Liver (tissue), 8 donors: ENCODE measurements at regions not wholly inside any gene's neighbourhood (a gene's known extent, or its start where the extent isn't known, plus 50 kb on each side); places are given as distances from the start of the nearest gene placed in this dataset.

Experiments
- DNase-seq: peaks from one replicate; pipeline ENCODE4 v3.0.0-alpha.2; 2017; ENCODE audit warnings: low spot score
- H3K27ac ChIP-seq, 2 donors: one replicate each; pipeline ENCODE4 v1.7.0; 2013; ENCODE audit warnings: inconsistent platforms in 2 of 2, low read length in 2 of 2, control low read depth in 1 of 2, low read depth in 1 of 2, mild to moderate bottlenecking in 1 of 2
- H3K27me3 ChIP-seq, 4 donors: one replicate each; pipeline versions ENCODE4 v1.6.1 to v1.7.0; 2013; ENCODE audit warnings: low read length in 3 of 4, inconsistent platforms in 1 of 4, mild to moderate bottlenecking in 1 of 4, moderate library complexity in 1 of 4; ENCODE audit not compliant: control insufficient read depth in 4 of 4, insufficient read depth in 4 of 4
- H3K36me3 ChIP-seq, 4 donors: one replicate each; pipeline versions ENCODE4 v1.6.1 to v1.7.0; 2013; ENCODE audit warnings: low read length in 3 of 4, mild to moderate bottlenecking in 3 of 4, low read depth in 1 of 4, moderate library complexity in 1 of 4; ENCODE audit not compliant: control insufficient read depth in 4 of 4, insufficient read depth in 3 of 4
- H3K4me1 ChIP-seq, 4 donors: one replicate each; pipeline versions ENCODE4 v1.6.1 to v1.7.0; 2013; ENCODE audit warnings: low read length in 3 of 4, mild to moderate bottlenecking in 3 of 4, moderate library complexity in 1 of 4; ENCODE audit not compliant: control insufficient read depth in 4 of 4, insufficient read depth in 4 of 4
- H3K4me3 ChIP-seq, 3 donors: one replicate each; pipeline versions ENCODE4 v1.6.1 to v1.7.0; 2013; ENCODE audit warnings: low read length in 3 of 3, control low read depth in 1 of 3, low read depth in 1 of 3, mild to moderate bottlenecking in 1 of 3
- H3K9ac ChIP-seq, 2 donors: one replicate each; pipeline ENCODE4 v1.7.0; 2013; ENCODE audit warnings: low read length in 2 of 2, mild to moderate bottlenecking in 2 of 2, moderate library complexity in 2 of 2, control low read depth in 1 of 2, low read depth in 1 of 2
- H3K9me3 ChIP-seq, 4 donors: one replicate each; pipeline versions ENCODE4 v1.6.1 to v1.7.0; 2013; ENCODE audit warnings: low read length in 3 of 4; ENCODE audit not compliant: control insufficient read depth in 4 of 4
- EGR1 ChIP-seq, 2 donors: IDR thresholded peaks; 2 replicates each; pipeline ENCODE4 v1.6.1; 2016 to 2018; ENCODE audit warnings: antibody characterized with exemption in 2 of 2, low read depth in 2 of 2
- FOXA1 ChIP-seq: IDR thresholded peaks from 2 replicates; pipeline ENCODE4 v1.6.1; 2016; ENCODE audit warnings: antibody characterized with exemption
- FOXA2 ChIP-seq: IDR thresholded peaks from 2 replicates; pipeline ENCODE4 v1.6.1; 2016; ENCODE audit warnings: antibody characterized with exemption
- GABPA ChIP-seq, 2 donors: IDR thresholded peaks in 1 of 2; conservative IDR thresholded peaks in 1 of 2; 2 replicates each; pipeline ENCODE4 v1.6.1; 2016; ENCODE audit warnings: antibody characterized with exemption in 2 of 2, mild to moderate bottlenecking in 1 of 2, moderate library complexity in 1 of 2
- HNF4A ChIP-seq, 2 donors: conservative IDR thresholded peaks; 2 replicates each; pipeline ENCODE4 v1.6.1; 2016; ENCODE audit warnings: antibody characterized with exemption in 2 of 2, mild to moderate bottlenecking in 2 of 2
- HNF4G ChIP-seq: IDR thresholded peaks from 2 replicates; pipeline ENCODE4 v1.6.1; 2016; ENCODE audit warnings: antibody characterized with exemption
- JUND ChIP-seq, 2 donors: IDR thresholded peaks; 2 replicates each; pipeline ENCODE4 v1.6.1; 2016; ENCODE audit warnings: antibody characterized with exemption in 2 of 2
- NR2F2 ChIP-seq: IDR thresholded peaks from 2 replicates; pipeline ENCODE4 v1.6.1; 2016; ENCODE audit warnings: antibody characterized with exemption
- RAD21 ChIP-seq, 2 donors: IDR thresholded peaks; 2 replicates each; pipeline ENCODE4 v1.6.1; 2016; ENCODE audit warnings: antibody characterized with exemption in 2 of 2, mild to moderate bottlenecking in 2 of 2
- RXRA ChIP-seq, 2 donors: IDR thresholded peaks; 2 replicates each; pipeline ENCODE4 v1.6.1; 2017 to 2018; ENCODE audit warnings: antibody characterized with exemption in 2 of 2, mild to moderate bottlenecking in 1 of 2
- SP1 ChIP-seq: IDR thresholded peaks from 2 replicates; pipeline ENCODE4 v1.6.1; 2018; ENCODE audit warnings: antibody characterized with exemption, mild to moderate bottlenecking
- TAF1 ChIP-seq: conservative IDR thresholded peaks from 2 replicates; pipeline ENCODE4 v1.6.1; 2016; ENCODE audit warnings: antibody characterized with exemption, mild to moderate bottlenecking
- YY1 ChIP-seq: IDR thresholded peaks from 2 replicates; pipeline ENCODE4 v1.6.1; 2016; ENCODE audit warnings: antibody characterized with exemption, mild to moderate bottlenecking
- WGBS: extraction: QIAGEN DNeasy Blood & Tissue Kit; methylation state at CpG from one replicate; pipeline ENCODE4 v1.1.7; 2013; 5-methylcytosine and 5-hydroxymethylcytosine counted together
- TF ChIP-seq, protein P1 (sequence below): IDR thresholded peaks from 2 replicates; pipeline ENCODE4 v1.6.1; 2016; ENCODE audit warnings: antibody characterized with exemption, mild to moderate bottlenecking
- TF ChIP-seq, protein P2 (sequence below): IDR thresholded peaks from 2 replicates; pipeline ENCODE4 v1.6.1; 2016; ENCODE audit warnings: antibody characterized with exemption
- TF ChIP-seq, protein P3 (sequence below): IDR thresholded peaks from 2 replicates; pipeline ENCODE4 v1.6.1; 2016; ENCODE audit warnings: antibody characterized with exemption
- TF ChIP-seq, protein P4 (sequence below): fragments of 150-350 bp; IDR thresholded peaks from 2 replicates; pipeline ENCODE4 v1.5.1; 2017; ENCODE audit warnings: improper control_type of control experiment, low read depth, low read length; ENCODE audit not compliant: missing input control
- TF ChIP-seq, protein P5 (sequence below): IDR thresholded peaks from 2 replicates; pipeline ENCODE4 v1.6.1; 2016; ENCODE audit warnings: antibody characterized with exemption
- donor health status: healthy.
- donor health status: healthy.
- donor health status: healthy.
- donor health status: healthy.
- donor health status: healthy.

DNA sequence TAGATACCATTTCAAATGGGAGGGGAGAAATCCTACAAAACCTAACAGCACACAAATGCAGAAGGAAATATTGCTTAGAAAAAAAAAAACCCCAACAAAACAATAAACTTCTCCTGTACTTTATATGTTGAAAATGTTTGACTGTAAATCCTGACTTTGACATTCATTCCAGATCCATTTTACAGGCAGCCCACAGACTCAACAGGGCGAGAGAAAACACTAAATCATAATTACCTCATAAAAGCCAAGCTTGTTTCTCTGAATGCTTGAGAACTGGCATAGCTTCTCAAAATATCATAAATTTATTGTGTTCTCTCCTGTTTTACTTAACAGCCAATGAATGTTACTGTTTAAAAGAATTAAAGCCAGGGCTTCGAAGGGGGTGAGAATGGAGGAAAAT is 273.2 kb downstream of the CD83 start:
- no peak overlapping the region for H3K27ac ChIP-seq
- no peaks in the 10 kb centered on the region for H3K27me3 ChIP-seq
- DNase-seq = no peak
- no peak overlapping the region for H3K9ac ChIP-seq
- 86% methylated on average over 2 of the region's 2 CpGs for WGBS
- no peak overlapping the region for H3K4me3 ChIP-seq
- H3K4me1 ChIP-seq = peaks cover 0 to 6% (median 2%) of the 10 kb centered on the region in 4 donors
- H3K9me3 ChIP-seq = no peaks in the 10 kb centered on the region
- no peak for TF ChIP-seq RAD21 (IDR thresholded peaks at IDR 0.05)
- no peak for TF ChIP-seq SP1
- TF ChIP-seq NR2F2 = no peak
- TF ChIP-seq, protein P1, sequence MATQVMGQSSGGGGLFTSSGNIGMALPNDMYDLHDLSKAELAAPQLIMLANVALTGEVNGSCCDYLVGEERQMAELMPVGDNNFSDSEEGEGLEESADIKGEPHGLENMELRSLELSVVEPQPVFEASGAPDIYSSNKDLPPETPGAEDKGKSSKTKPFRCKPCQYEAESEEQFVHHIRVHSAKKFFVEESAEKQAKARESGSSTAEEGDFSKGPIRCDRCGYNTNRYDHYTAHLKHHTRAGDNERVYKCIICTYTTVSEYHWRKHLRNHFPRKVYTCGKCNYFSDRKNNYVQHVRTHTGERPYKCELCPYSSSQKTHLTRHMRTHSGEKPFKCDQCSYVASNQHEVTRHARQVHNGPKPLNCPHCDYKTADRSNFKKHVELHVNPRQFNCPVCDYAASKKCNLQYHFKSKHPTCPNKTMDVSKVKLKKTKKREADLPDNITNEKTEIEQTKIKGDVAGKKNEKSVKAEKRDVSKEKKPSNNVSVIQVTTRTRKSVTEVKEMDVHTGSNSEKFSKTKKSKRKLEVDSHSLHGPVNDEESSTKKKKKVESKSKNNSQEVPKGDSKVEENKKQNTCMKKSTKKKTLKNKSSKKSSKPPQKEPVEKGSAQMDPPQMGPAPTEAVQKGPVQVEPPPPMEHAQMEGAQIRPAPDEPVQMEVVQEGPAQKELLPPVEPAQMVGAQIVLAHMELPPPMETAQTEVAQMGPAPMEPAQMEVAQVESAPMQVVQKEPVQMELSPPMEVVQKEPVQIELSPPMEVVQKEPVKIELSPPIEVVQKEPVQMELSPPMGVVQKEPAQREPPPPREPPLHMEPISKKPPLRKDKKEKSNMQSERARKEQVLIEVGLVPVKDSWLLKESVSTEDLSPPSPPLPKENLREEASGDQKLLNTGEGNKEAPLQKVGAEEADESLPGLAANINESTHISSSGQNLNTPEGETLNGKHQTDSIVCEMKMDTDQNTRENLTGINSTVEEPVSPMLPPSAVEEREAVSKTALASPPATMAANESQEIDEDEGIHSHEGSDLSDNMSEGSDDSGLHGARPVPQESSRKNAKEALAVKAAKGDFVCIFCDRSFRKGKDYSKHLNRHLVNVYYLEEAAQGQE = no peak
- TF ChIP-seq HNF4A (conservative IDR thresholded peaks at IDR 0.05) = no peak
- TF ChIP-seq GABPA (IDR thresholded peaks at IDR 0.05 in 1 of 2, conservative IDR thresholded peaks at IDR 0.05 in 1 of 2) = no peak
- no peak for TF ChIP-seq EGR1 (IDR thresholded peaks at IDR 0.05; ENCODE audit: low read depth in 2 of 2)
- TF ChIP-seq FOXA1 = no peak
- H3K36me3 ChIP-seq = no peaks in the 10 kb centered on the region

DNA sequence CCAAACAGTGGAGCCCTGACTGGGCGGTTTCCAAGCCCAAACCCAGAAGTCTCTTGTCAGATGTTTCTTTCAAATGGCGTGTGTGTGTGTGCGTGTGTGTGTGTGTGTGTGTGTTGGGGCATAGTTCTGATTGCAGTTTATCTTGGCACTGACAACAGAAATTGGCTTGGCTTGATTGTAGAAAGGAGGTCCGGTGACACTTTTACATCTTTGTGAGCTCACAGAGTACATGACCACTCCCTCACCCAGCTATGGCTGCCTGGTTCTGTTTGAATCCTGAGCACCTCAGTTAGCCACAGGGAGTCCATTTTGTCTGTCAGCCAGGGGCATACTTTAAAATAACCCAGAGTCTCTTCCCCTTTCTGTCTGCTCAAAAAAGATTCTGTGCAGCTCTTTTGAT is 276.3 kb downstream of the CD83 start:
- H3K36me3 ChIP-seq = no peaks in the 10 kb centered on the region
- TF ChIP-seq YY1 (peak; percentile 44), HNF4G (no peak), TAF1 (no peak), RAD21 (IDR thresholded peaks at IDR 0.05) (peak; percentile 24 to 42), SP1 (peak; percentile 12), RXRA (IDR thresholded peaks at IDR 0.05) (peak in 1 of 2 donors; percentile 38), EGR1 (IDR thresholded peaks at IDR 0.05; ENCODE audit: low read depth in 2 of 2) (no peak), FOXA2 (peak; percentile 38), JUND (IDR thresholded peaks at IDR 0.05) (no peak), HNF4A (conservative IDR thresholded peaks at IDR 0.05) (peak; percentile 56 to 65), NR2F2 (no peak), FOXA1 (no peak), GABPA (IDR thresholded peaks at IDR 0.05 in 1 of 2, conservative IDR thresholded peaks at IDR 0.05 in 1 of 2) (no peak)
- TF ChIP-seq, protein P2, sequence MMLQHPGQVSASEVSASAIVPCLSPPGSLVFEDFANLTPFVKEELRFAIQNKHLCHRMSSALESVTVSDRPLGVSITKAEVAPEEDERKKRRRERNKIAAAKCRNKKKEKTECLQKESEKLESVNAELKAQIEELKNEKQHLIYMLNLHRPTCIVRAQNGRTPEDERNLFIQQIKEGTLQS = no peak
- TF ChIP-seq, protein P3, sequence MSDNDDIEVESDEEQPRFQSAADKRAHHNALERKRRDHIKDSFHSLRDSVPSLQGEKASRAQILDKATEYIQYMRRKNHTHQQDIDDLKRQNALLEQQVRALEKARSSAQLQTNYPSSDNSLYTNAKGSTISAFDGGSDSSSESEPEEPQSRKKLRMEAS = no peak
- TF ChIP-seq, protein P1 = no peak
- TF ChIP-seq, protein P4, sequence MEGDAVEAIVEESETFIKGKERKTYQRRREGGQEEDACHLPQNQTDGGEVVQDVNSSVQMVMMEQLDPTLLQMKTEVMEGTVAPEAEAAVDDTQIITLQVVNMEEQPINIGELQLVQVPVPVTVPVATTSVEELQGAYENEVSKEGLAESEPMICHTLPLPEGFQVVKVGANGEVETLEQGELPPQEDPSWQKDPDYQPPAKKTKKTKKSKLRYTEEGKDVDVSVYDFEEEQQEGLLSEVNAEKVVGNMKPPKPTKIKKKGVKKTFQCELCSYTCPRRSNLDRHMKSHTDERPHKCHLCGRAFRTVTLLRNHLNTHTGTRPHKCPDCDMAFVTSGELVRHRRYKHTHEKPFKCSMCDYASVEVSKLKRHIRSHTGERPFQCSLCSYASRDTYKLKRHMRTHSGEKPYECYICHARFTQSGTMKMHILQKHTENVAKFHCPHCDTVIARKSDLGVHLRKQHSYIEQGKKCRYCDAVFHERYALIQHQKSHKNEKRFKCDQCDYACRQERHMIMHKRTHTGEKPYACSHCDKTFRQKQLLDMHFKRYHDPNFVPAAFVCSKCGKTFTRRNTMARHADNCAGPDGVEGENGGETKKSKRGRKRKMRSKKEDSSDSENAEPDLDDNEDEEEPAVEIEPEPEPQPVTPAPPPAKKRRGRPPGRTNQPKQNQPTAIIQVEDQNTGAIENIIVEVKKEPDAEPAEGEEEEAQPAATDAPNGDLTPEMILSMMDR = no peak
- TF ChIP-seq, protein P5, sequence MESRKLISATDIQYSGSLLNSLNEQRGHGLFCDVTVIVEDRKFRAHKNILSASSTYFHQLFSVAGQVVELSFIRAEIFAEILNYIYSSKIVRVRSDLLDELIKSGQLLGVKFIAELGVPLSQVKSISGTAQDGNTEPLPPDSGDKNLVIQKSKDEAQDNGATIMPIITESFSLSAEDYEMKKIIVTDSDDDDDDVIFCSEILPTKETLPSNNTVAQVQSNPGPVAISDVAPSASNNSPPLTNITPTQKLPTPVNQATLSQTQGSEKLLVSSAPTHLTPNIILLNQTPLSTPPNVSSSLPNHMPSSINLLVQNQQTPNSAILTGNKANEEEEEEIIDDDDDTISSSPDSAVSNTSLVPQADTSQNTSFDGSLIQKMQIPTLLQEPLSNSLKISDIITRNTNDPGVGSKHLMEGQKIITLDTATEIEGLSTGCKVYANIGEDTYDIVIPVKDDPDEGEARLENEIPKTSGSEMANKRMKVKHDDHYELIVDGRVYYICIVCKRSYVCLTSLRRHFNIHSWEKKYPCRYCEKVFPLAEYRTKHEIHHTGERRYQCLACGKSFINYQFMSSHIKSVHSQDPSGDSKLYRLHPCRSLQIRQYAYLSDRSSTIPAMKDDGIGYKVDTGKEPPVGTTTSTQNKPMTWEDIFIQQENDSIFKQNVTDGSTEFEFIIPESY = no peak
- no peaks in the 10 kb centered on the region for H3K27me3 ChIP-seq
- no peak overlapping the region for H3K27ac ChIP-seq
- H3K4me3 ChIP-seq = no peak overlapping the region
- no peak overlapping the region for H3K9ac ChIP-seq
- WGBS = 34% methylated on average over 4 of the region's 4 CpGs
- peaks cover 0 to 6% (median 2%) of the 10 kb centered on the region in 4 donors for H3K4me1 ChIP-seq
- H3K9me3 ChIP-seq = no peaks in the 10 kb centered on the region
- DNase-seq = no peak
